ENCODE measurements at regions not wholly inside any gene's neighbourhood (a gene's known extent, or its start where the extent isn't known, plus 50 kb on each side); places are given as distances from the start of the nearest gene placed in this dataset.

DNA sequence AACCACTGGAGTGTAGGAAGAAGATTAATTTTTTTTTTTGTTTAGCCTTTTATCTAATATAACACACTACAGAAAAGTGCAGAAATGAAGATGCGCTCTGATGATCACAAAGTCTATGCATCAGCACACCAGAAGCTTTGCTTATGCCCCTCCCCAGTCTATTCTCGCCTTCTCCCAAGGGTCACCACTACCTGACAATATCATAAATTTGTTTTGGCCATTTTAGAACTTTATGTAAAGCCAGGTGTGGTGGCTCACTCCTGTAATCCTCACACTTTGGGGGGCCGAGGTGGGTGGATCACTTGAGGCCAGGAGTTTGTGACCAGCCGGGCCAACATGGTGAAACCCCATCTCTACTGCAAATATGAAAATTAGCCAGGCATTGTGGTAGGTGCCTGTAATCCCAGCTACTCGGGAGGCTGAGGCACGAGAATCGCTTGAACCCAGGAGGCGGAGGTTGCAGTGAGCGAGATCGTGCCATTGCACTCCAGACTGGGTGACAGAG lies 231.3 kb downstream of the FOXD2 start:
- TF ChIP-seq, protein P1, sequence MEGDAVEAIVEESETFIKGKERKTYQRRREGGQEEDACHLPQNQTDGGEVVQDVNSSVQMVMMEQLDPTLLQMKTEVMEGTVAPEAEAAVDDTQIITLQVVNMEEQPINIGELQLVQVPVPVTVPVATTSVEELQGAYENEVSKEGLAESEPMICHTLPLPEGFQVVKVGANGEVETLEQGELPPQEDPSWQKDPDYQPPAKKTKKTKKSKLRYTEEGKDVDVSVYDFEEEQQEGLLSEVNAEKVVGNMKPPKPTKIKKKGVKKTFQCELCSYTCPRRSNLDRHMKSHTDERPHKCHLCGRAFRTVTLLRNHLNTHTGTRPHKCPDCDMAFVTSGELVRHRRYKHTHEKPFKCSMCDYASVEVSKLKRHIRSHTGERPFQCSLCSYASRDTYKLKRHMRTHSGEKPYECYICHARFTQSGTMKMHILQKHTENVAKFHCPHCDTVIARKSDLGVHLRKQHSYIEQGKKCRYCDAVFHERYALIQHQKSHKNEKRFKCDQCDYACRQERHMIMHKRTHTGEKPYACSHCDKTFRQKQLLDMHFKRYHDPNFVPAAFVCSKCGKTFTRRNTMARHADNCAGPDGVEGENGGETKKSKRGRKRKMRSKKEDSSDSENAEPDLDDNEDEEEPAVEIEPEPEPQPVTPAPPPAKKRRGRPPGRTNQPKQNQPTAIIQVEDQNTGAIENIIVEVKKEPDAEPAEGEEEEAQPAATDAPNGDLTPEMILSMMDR (IDR thresholded peaks at IDR 0.05; ENCODE audit: low read depth, low read length): no peak
- POLR2A ChIA-PET: no interaction called here
- no peak for DNase-seq (ENCODE audit: low read depth, low spot score)

DNA sequence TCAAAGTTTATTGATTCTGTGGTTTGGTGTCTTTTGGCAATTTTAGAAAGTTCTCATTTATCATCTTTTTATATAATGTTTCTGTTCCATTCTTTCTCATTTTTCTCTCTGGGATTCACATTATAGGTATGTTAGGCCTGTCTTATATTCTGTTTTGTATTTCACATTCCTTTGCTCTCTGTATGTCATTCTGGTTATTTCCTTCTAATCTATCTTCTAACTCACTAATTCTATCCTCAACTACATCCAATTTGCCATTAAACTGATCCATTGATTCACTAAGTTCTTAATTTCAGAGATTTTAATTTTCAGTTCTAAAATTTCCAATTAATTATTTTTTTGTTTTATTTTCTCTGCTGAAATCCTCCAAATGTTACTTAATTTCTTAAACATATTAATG lies 234.8 kb downstream of the FOXD2 start:
- Histone ChIP-seq H3K4me3 (ENCODE audit: low read depth, low read length) (no peak overlapping the region), H3K27ac (ENCODE audit: low read depth, low read length) (no peak overlapping the region), H3K9me3 (ENCODE audit: control insufficient read depth, insufficient read depth, low read length) (no peaks in the 10 kb centered on the region), H3K27me3 (ENCODE audit: control insufficient read depth, insufficient read depth, low read length) (no peaks in the 10 kb centered on the region)
- ChIA-PET POLR2A (no interaction called here), CTCF (no interaction called here)
- TF ChIP-seq, protein P1 (IDR thresholded peaks at IDR 0.05; ENCODE audit: low read depth, low read length): no peak
- no peak for DNase-seq (ENCODE audit: low read depth, low spot score)

More for the DNA sequence above, 231.3 kb downstream of the FOXD2 start:
- no peaks in the 10 kb centered on the region for H3K27me3 ChIP-seq (ENCODE audit: control insufficient read depth, insufficient read depth, low read length)
- no peak overlapping the region for H3K27ac ChIP-seq (ENCODE audit: low read depth, low read length)
- no peak overlapping the region for H3K4me3 ChIP-seq (ENCODE audit: low read depth, low read length)
- H3K9me3 ChIP-seq (ENCODE audit: control insufficient read depth, insufficient read depth, low read length): no peaks in the 10 kb centered on the region
- CTCF ChIA-PET: no interaction called here

DNA sequence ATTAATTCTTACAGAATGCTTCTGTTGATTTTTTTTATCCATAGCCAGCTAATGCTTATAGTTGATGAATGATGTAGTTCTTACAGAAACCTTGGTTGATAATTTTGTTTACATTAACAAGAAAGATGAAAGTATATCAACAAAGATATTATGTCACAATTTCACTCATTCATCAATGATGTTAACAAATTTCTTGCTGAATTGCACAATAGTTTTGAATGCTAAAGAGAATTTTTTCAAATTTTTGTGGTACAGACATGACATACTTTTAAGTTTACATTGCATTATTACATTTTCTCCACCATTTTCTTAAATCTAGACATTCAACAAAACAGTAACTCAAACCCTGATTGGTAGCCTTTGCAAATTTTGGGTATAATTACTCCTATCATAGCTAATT lies 236.3 kb downstream of the FOXD2 start:
- Histone ChIP-seq H3K27ac (ENCODE audit: low read depth, low read length) (no peak overlapping the region), H3K9me3 (ENCODE audit: control insufficient read depth, insufficient read depth, low read length) (no peaks in the 10 kb centered on the region), H3K27me3 (ENCODE audit: control insufficient read depth, insufficient read depth, low read length) (no peaks in the 10 kb centered on the region), H3K4me3 (ENCODE audit: low read depth, low read length) (no peak overlapping the region)
- no peak for DNase-seq (ENCODE audit: low read depth, low spot score)
- TF ChIP-seq, protein P1 (IDR thresholded peaks at IDR 0.05; ENCODE audit: low read depth, low read length): no peak
- ChIA-PET POLR2A (no interaction called here), CTCF (no interaction called here)

DNA sequence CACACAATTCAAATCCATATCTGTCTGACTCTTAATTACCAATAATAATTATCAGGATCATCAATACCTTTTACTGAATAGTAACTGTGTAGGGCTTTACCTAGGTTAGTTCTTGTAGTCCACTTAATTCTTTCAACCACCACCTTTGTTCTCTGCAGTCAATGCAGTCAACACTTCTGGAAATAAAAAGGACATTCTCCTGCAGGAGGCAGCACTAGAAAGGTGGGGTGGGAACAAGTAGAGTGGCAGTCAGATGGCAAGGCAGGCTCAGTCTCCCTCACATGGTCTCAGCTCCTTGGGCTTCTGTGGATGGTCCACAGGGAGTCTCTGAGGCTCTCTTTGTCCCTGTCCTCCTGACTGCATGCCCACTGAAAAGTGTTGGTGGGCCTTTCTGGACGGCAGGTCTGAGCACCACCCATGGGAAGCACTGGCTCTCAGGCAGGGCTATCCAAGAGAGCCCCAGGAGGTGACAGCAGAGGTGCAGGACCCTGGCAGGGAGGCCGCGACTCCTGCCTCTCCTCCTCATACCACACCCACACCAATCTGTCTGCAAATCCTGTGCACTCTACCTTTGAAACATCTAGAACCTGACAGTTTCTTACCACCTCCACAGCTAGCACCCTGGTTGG lies 237.3 kb downstream of the FOXD2 start:
- ChIA-PET POLR2A (no interaction called here), CTCF (interaction anchor here (0.8 to 1.1 kb wide), 2 partner anchors 35 to 238 kb away, joined by 3 to 4 read pairs; partner anchors contain the start of gene FOXD2)
- no peaks in the 10 kb centered on the region for H3K9me3 ChIP-seq (ENCODE audit: control insufficient read depth, insufficient read depth, low read length)
- no peak overlapping the region for H3K4me3 ChIP-seq (ENCODE audit: low read depth, low read length)
- H3K27me3 ChIP-seq (ENCODE audit: control insufficient read depth, insufficient read depth, low read length): no peaks in the 10 kb centered on the region
- TF ChIP-seq, protein P1 (IDR thresholded peaks at IDR 0.05; ENCODE audit: low read depth, low read length): no peak
- DNase-seq (ENCODE audit: low read depth, low spot score): no peak
- H3K27ac ChIP-seq (ENCODE audit: low read depth, low read length): no peak overlapping the region

DNA sequence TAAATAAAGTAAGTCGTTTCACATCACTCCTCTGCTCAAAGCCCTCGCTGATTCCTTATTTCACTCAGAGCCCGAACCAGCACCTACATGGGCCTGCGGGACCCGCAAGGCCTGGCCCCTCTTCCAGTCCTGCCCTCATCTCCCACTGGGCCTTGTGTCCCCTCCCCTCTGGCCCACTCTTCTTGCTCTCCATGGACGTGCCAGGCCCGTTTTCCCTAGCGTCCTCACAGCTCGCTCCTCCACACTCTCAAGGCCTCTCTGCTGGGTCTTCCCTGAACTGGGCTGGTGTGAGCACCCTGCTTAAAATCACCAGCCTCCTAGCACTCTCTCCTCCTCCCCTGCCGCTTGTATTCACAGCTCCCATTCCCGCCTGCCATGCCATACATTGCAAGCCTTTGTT lies 237.9 kb downstream of the FOXD2 start:
- TF ChIP-seq, protein P1 (IDR thresholded peaks at IDR 0.05; ENCODE audit: low read depth, low read length): no peak
- DNase-seq (ENCODE audit: low read depth, low spot score): no peak
- Histone ChIP-seq H3K9me3 (ENCODE audit: control insufficient read depth, insufficient read depth, low read length) (no peaks in the 10 kb centered on the region), H3K27ac (ENCODE audit: low read depth, low read length) (no peak overlapping the region), H3K27me3 (ENCODE audit: control insufficient read depth, insufficient read depth, low read length) (no peaks in the 10 kb centered on the region), H3K4me3 (ENCODE audit: low read depth, low read length) (no peak overlapping the region)
- CTCF ChIA-PET: interaction anchor here (0.6 to 1.1 kb wide), 2 partner anchors 155 to 238 kb away, joined by 3 to 4 read pairs; partner anchors contain the start of gene FOXD2
- POLR2A ChIA-PET: no interaction called here
